GM19397 (cell line): ENCODE measurements at regions not wholly inside any gene's neighbourhood (a gene's known extent, or its start where the extent isn't known, plus 50 kb on each side); places are given as distances from the start of the nearest gene placed in this dataset.
"Not testable (repeated sequence)": the region's sequence is repeated elsewhere in the genome, so short reads cannot be mapped to it uniquely, and the experiment has no call there.

Source experiments
- ATAC-seq: cut with Tn5 transposase; IDR thresholded peaks from one replicate; pipeline ENCODE4 v1.9.1; 2021; ENCODE audit warnings: mild to moderate bottlenecking, moderate library complexity; ENCODE audit not compliant: unreplicated experiment

- ATAC-seq = no peak
These were observed 362.2 kb upstream of the ROPN1 start for GRCh38 chr3:124354150-124354549.

- ATAC-seq = no peak
These were observed 366.2 kb upstream of the ROPN1 start for GRCh38 chr3:124358156-124358555.

GRCh38 chr3:124360155-124360554 is 368.2 kb upstream of the ROPN1 start:
- ATAC-seq = no peak

- no peak for ATAC-seq
These were observed 368.6 kb upstream of the ROPN1 start for GRCh38 chr3:124360563-124360962.

- ATAC-seq = no peak
These were observed 368.7 kb upstream of the UMPS start for GRCh38 chr3:124361566-124361965.

GRCh38 chr3:124362455-124362854 is 367.8 kb upstream of the UMPS start:
- ATAC-seq = no peak

GRCh38 chr3:124363476-124363875 is 366.8 kb upstream of the UMPS start:
- ATAC-seq = no peak

GRCh38 chr3:124364317-124365020 is 365.8 kb upstream of the UMPS start:
- no peak for ATAC-seq

- ATAC-seq = not testable (repeated sequence)
These were observed 363.6 kb upstream of the UMPS start for GRCh38 chr3:124366655-124367054.

- no peak for ATAC-seq
These were observed 357.5 kb upstream of the UMPS start for GRCh38 chr3:124372775-124373174.

- no peak for ATAC-seq
These were observed 356.7 kb upstream of the UMPS start for GRCh38 chr3:124373524-124373923.

- ATAC-seq = no peak
These were observed 355.7 kb upstream of the UMPS start for GRCh38 chr3:124374583-124374982.

- no peak for ATAC-seq
These were observed 348.5 kb upstream of the UMPS start for GRCh38 chr3:124381575-124382333.

GRCh38 chr3:124383051-124383450 is 347.2 kb upstream of the UMPS start:
- ATAC-seq = no peak

GRCh38 chr3:124383846-124384466 is 346.3 kb upstream of the UMPS start:
- no peak for ATAC-seq

GRCh38 chr3:124384527-124384926 is 345.7 kb upstream of the UMPS start:
- ATAC-seq = no peak

GRCh38 chr3:124385996-124386395 is 344.3 kb upstream of the UMPS start:
- no peak for ATAC-seq

GRCh38 chr3:124386996-124387595 is 343.2 kb upstream of the UMPS start:
- ATAC-seq = no peak

GRCh38 chr3:124391774-124392173 is 338.5 kb upstream of the UMPS start:
- ATAC-seq = no peak

- ATAC-seq = no peak
These were observed 336.9 kb upstream of the UMPS start for GRCh38 chr3:124393340-124393739.

- ATAC-seq = no peak
These were observed 335.1 kb upstream of the UMPS start for GRCh38 chr3:124395162-124395561.
